ENCODE measurements at regions not wholly inside any gene's neighbourhood (a gene's known extent, or its start where the extent isn't known, plus 50 kb on each side); places are given as distances from the start of the nearest gene placed in this dataset.

DNA sequence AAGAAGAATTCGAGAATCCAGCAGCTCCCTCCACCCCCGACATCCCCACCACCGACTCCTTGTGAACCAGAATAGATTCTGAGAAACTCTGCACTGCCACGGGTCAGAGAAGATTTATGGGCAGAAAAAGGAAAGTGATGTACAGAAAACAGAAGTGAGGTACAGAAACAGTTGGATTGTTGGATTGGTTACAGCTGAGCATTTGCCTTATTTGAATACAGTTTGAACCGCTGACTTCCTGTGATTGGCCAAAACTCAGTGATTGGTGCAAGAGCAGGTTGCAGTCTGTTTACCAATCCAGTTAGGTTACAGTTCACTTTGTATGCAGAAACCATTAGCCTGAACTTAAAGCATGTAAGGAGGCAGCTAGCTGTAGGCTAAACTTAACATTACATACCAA lies 131.2 kb upstream of the HDDC2 start:
- no peak for TF ChIP-seq CTCF (IDR thresholded peaks at IDR 0.05)
- TF ChIP-seq POLR2A (IDR thresholded peaks at IDR 0.05), result no peak
